H1 (cell line): ENCODE measurements at regions not wholly inside any gene's neighbourhood (a gene's known extent, or its start where the extent isn't known, plus 50 kb on each side); places are given as distances from the start of the nearest gene placed in this dataset.

ENCODE experiments used
- CTCF ChIA-PET: fragments of 300-600 bp; sonication (Branson Sonifier 250); formaldehyde crosslinking; loops from one replicate; lab custom pipeline; 2021; ENCODE audit not compliant: partially characterized antibody; lab: Charles Lee
- POLR2A ChIA-PET: fragments of 300-600 bp; sonication (Branson Sonifier 250); formaldehyde crosslinking; loops from one replicate; lab custom pipeline; 2021; ENCODE audit warnings: inconsistent platforms; ENCODE audit not compliant: partially characterized antibody; lab: Charles Lee
- DNase-seq, 2 experiments: peaks; one replicate each; pipeline versions ENCODE4 v3.0.0 to v3.0.0-alpha.2; 2010 to 2022; ENCODE audit warnings: low spot score in 2 of 2, low read depth in 1 of 2, mixed read lengths in 1 of 2
- FAIRE-seq: peaks from 2 replicates; lab custom pipeline; 2011; peaks lifted over from hg19 to GRCh38; lab: Jason Lieb, UNC
- H2AFZ ChIP-seq: 2 replicates; pipeline ENCODE4 v1.8.1; 2012; ENCODE audit warnings: low read length, inconsistent platforms
- H2AK5ac ChIP-seq: 2 replicates; pipeline ENCODE4 v1.6.1; 2013; ENCODE audit warnings: low read depth, low read length
- H2BK120ac ChIP-seq: replicated peaks from 2 replicates; pipeline ENCODE3; 2013; ENCODE audit warnings: low read depth, low read length, inconsistent platforms
- H2BK12ac ChIP-seq: 2 replicates; pipeline ENCODE4 v1.6.1; 2013; ENCODE audit warnings: low read depth, low read length
- H2BK15ac ChIP-seq: 2 replicates; pipeline ENCODE4 v1.6.1; 2013; ENCODE audit warnings: low read length
- H2BK20ac ChIP-seq: 2 replicates; pipeline ENCODE4 v1.6.1; 2013; ENCODE audit warnings: low read length
- H2BK5ac ChIP-seq: 2 replicates; pipeline ENCODE4 v1.6.1; 2013; ENCODE audit warnings: low read depth, low read length
- H3K14ac ChIP-seq: 2 replicates; pipeline ENCODE4 v1.6.1; 2013; ENCODE audit warnings: inconsistent platforms; ENCODE audit not compliant: insufficient read length
- H3K18ac ChIP-seq: 2 replicates; pipeline ENCODE4 v1.6.1; 2013; ENCODE audit warnings: low read length; ENCODE audit errors: extremely low read depth
- H3K23ac ChIP-seq: 2 replicates; pipeline ENCODE4 v1.6.1; 2013; ENCODE audit warnings: inconsistent platforms; ENCODE audit not compliant: insufficient read length
- H3K23me2 ChIP-seq: 2 replicates; pipeline ENCODE4 v1.6.1; 2013; ENCODE audit warnings: low read depth, low read length
- H3K27ac ChIP-seq: 2 replicates; pipeline ENCODE4 v1.6.1; 2011; ENCODE audit warnings: low read depth, low read length, inconsistent platforms
- H3K27me3 ChIP-seq, 4 experiments: replicated peaks in 1 of 4; 1 replicate in 1 of 4; 2 replicates in 3 of 4; pipeline versions ENCODE4 v1.6.1 to v1.8.1; 2011 to 2013; ENCODE audit warnings: low read length in 3 of 4, mild to moderate bottlenecking in 3 of 4, inconsistent platforms in 2 of 4, mixed read lengths in 2 of 4, moderate library complexity in 1 of 4; ENCODE audit not compliant: control insufficient read depth in 3 of 4, insufficient read depth in 3 of 4; ENCODE audit errors: extremely low read depth in 1 of 4
- H3K36me3 ChIP-seq, 4 experiments: 2 replicates each; pipeline versions ENCODE4 v1.6.1 to v1.8.1; 2011 to 2013; ENCODE audit warnings: mild to moderate bottlenecking in 4 of 4, low read length in 3 of 4, moderate library complexity in 2 of 4, control low read depth in 1 of 4, inconsistent platforms in 1 of 4; ENCODE audit not compliant: insufficient read depth in 4 of 4, control insufficient read depth in 2 of 4
- H3K4ac ChIP-seq: replicated peaks from 2 replicates; pipeline ENCODE3; 2013; ENCODE audit warnings: low read length, low read depth, mixed read lengths, inconsistent platforms; ENCODE audit not compliant: insufficient read length
- H3K4me1 ChIP-seq, 4 experiments: replicated peaks in 1 of 4; 1 replicate in 1 of 4; 2 replicates in 3 of 4; pipeline versions ENCODE4 v1.6.1 to v1.8.1; 2011 to 2013; ENCODE audit warnings: low read length in 3 of 4, inconsistent platforms in 2 of 4, mixed read lengths in 1 of 4; ENCODE audit not compliant: insufficient read depth in 4 of 4, control insufficient read depth in 3 of 4
- H3K4me2 ChIP-seq, 2 experiments: 2 replicates each; pipeline versions ENCODE4 v1.6.1 to v1.8.1; 2011 to 2013; ENCODE audit warnings: low read depth in 2 of 2, low read length in 2 of 2, control low read depth in 1 of 2, inconsistent platforms in 1 of 2, mild to moderate bottlenecking in 1 of 2; ENCODE audit not compliant: insufficient read depth in 1 of 2
- H3K4me3 ChIP-seq, 4 experiments: fragments of 200-600, 300-600 bp in 1 of 4; sonication (generic), shearing (Covaris generic), sonication (Bioruptor Twin) in 1 of 4; 2 replicates each; pipeline versions ENCODE4 v1.5.1 to v1.8.1; 2011 to 2016; ENCODE audit warnings: low read length in 4 of 4, low read depth in 3 of 4, control low read depth in 2 of 4, inconsistent platforms in 2 of 4, mild to moderate bottlenecking in 2 of 4, mixed read lengths in 1 of 4, moderate library complexity in 1 of 4; ENCODE audit not compliant: insufficient read depth in 2 of 4; ENCODE audit errors: extremely low read depth in 1 of 4
- H3K56ac ChIP-seq: replicated peaks from 2 replicates; pipeline ENCODE3; 2013; ENCODE audit warnings: low read depth, mild to moderate bottlenecking, mixed read lengths, low read length, inconsistent platforms; ENCODE audit not compliant: insufficient read length
- H3K79me1 ChIP-seq: 2 replicates; pipeline ENCODE4 v1.6.1; 2013; ENCODE audit warnings: low read depth, low read length, control low read depth
- H3K79me2 ChIP-seq, 2 experiments: 2 replicates each; pipeline versions ENCODE4 v1.6.1 to v1.8.1; 2012 to 2013; ENCODE audit warnings: low read length in 2 of 2, mild to moderate bottlenecking in 2 of 2, inconsistent platforms in 1 of 2; ENCODE audit not compliant: insufficient read depth in 2 of 2, control insufficient read depth in 1 of 2
- H3K9ac ChIP-seq, 4 experiments: replicated peaks in 1 of 4; 1 replicate in 1 of 4; 2 replicates in 3 of 4; pipeline versions ENCODE4 v1.6.1 to v1.8.1; 2011 to 2013; ENCODE audit warnings: low read depth in 3 of 4, low read length in 3 of 4, control low read depth in 2 of 4, mild to moderate bottlenecking in 2 of 4, moderate library complexity in 2 of 4, inconsistent platforms in 1 of 4; ENCODE audit errors: extremely low read depth in 1 of 4
- H3K9me3 ChIP-seq, 2 experiments: 2 replicates each; pipeline versions ENCODE4 v1.6.1 to v1.8.1; 2012 to 2013; ENCODE audit warnings: mild to moderate bottlenecking in 2 of 2, moderate library complexity in 2 of 2, control low read depth in 1 of 2, inconsistent platforms in 1 of 2, low read depth in 1 of 2, low read length in 1 of 2, mixed read lengths in 1 of 2; ENCODE audit not compliant: insufficient read depth in 2 of 2
- H4K20me1 ChIP-seq, 2 experiments: replicated peaks in 1 of 2; 2 replicates each; pipeline versions ENCODE3 to v1.8.1; 2011 to 2013; ENCODE audit warnings: inconsistent platforms in 2 of 2, low read length in 2 of 2, mild to moderate bottlenecking in 1 of 2; ENCODE audit not compliant: insufficient read depth in 2 of 2, control insufficient read depth in 1 of 2
- H4K5ac ChIP-seq: 2 replicates; pipeline ENCODE4 v1.6.1; 2013; ENCODE audit warnings: low read length, low read depth, mixed read lengths, inconsistent platforms; ENCODE audit not compliant: insufficient read length
- H4K8ac ChIP-seq: 2 replicates; pipeline ENCODE4 v1.8.0; 2013; ENCODE audit warnings: mild to moderate bottlenecking, moderate library complexity, low read length, inconsistent platforms; ENCODE audit not compliant: insufficient read depth; ENCODE audit errors: extremely low read depth
- H4K91ac ChIP-seq: replicated peaks from 2 replicates; pipeline ENCODE3; 2013; ENCODE audit warnings: low read length, mixed read lengths, inconsistent platforms; ENCODE audit not compliant: insufficient read length
- ASH2L ChIP-seq: fragments of 200-600, 300-600 bp; sonication (generic); IDR thresholded peaks from one replicate; pipeline ENCODE4 v1.7.1; 2017; ENCODE audit warnings: low read length
- BCL11A ChIP-seq, 2 experiments: IDR thresholded peaks; one replicate each; pipeline ENCODE4 v1.6.1; 2011; ENCODE audit warnings: low read depth in 2 of 2, low read length in 2 of 2, mild to moderate bottlenecking in 2 of 2
- CHD1 ChIP-seq: IDR thresholded peaks from 2 replicates; pipeline ENCODE4 v1.6.1; 2012; ENCODE audit warnings: low read depth, low read length, improper control_type of control experiment
- GTF2F1 ChIP-seq: IDR thresholded peaks from 2 replicates; pipeline ENCODE4 v1.6.1; 2012; ENCODE audit warnings: low read depth, low read length, improper control_type of control experiment, borderline replicate concordance
- KDM4A ChIP-seq: IDR thresholded peaks from one replicate; pipeline ENCODE4 v1.7.1; 2012; ENCODE audit warnings: low read depth, mild to moderate bottlenecking, moderate library complexity, low read length, inconsistent platforms; ENCODE audit not compliant: severe bottlenecking
- POU5F1 ChIP-seq: IDR thresholded peaks from 2 replicates; pipeline ENCODE4 v1.6.1; 2011; ENCODE audit warnings: low read depth, mild to moderate bottlenecking, low read length, moderate library complexity
- RFX5 ChIP-seq: IDR thresholded peaks from 2 replicates; pipeline ENCODE4 v1.6.1; 2011; ENCODE audit warnings: low read depth, low read length, improper control_type of control experiment, borderline replicate concordance
- SP1 ChIP-seq: IDR thresholded peaks from 2 replicates; pipeline ENCODE4 v1.6.1; 2011; ENCODE audit warnings: low read depth, low read length
- SP4 ChIP-seq: IDR thresholded peaks from 2 replicates; pipeline ENCODE4 v1.6.1; 2012; ENCODE audit warnings: low read length, inconsistent platforms
- TAF7 ChIP-seq: optimal IDR thresholded peaks from 2 replicates; pipeline ENCODE3; 2011; ENCODE audit warnings: low read depth, mild to moderate bottlenecking, inconsistent platforms, low read length, moderate library complexity, borderline replicate concordance
- TBP ChIP-seq: IDR thresholded peaks from 2 replicates; pipeline ENCODE4 v1.6.1; 2011; ENCODE audit warnings: low read depth, low read length, improper control_type of control experiment
- TCF12 ChIP-seq: IDR thresholded peaks from 2 replicates; pipeline ENCODE4 v1.6.1; 2011; ENCODE audit warnings: low read depth, mild to moderate bottlenecking, low read length
- TEAD4 ChIP-seq: IDR thresholded peaks from 2 replicates; pipeline ENCODE4 v1.6.1; 2012; ENCODE audit warnings: low read depth, low read length, inconsistent platforms, mixed read lengths
- WGBS, 2 experiments: shearing (Covaris generic) in 1 of 2; methylation state at CpG; one replicate each; pipeline versions ENCODE4 v1.1.6 to v1.1.7; 2013 to 2015; ENCODE audit warnings: low lambda C conversion rate in 2 of 2, mixed read lengths in 2 of 2, inconsistent platforms in 1 of 2, low coverage in 1 of 2, missing lambda C conversion rate in 1 of 2; ENCODE audit not compliant: insufficient replicate concordance in 2 of 2, insufficient coverage in 1 of 2, insufficient read length in 1 of 2; ENCODE audit errors: extremely low coverage in 1 of 2, missing lambda C conversion rate in 1 of 2; 5-methylcytosine and 5-hydroxymethylcytosine counted together
- TF ChIP-seq, protein P1 (sequence below): IDR thresholded peaks from 2 replicates; pipeline ENCODE4 v1.6.1; 2012; ENCODE audit warnings: inconsistent platforms

- H3K36me3 ChIP-seq: no peaks in the 10 kb centered on the region
- CTCF ChIA-PET: interaction anchor here (0.7 to 0.8 kb wide), 2 partner anchors 8 to 679 kb away, joined by 3 read pairs; no protein-coding TSS in a partner anchor
- no peak for FAIRE-seq
Observed at GRCh38 chr22:49622241-49623105, 205.2 kb downstream of the BRD1 start.

More at GRCh38 chr22:49622241-49623105, 205.2 kb downstream of the BRD1 start:
- Histone ChIP-seq H2AK5ac (no peak overlapping the region), H4K91ac (no peak overlapping the region), H3K79me1 (no peaks in the 10 kb centered on the region), H3K27me3 (no peaks in the 10 kb centered on the region), H3K79me2 (no peaks in the 10 kb centered on the region), H2BK12ac (no peak overlapping the region), H4K5ac (no peak overlapping the region), H2BK5ac (no peak overlapping the region), H3K14ac (no peak overlapping the region), H3K23ac (no peak overlapping the region), H3K27ac (no peak overlapping the region), H3K56ac (no peak overlapping the region), H3K4me1 (no peaks in the 10 kb centered on the region; a peak in 1 of 7 replicates), H3K4ac (no peak overlapping the region), H3K4me3 (no peak overlapping the region), H3K18ac (no peak overlapping the region), H2BK15ac (no peak overlapping the region), H4K20me1 (no peaks in the 10 kb centered on the region), H3K9ac (no peak overlapping the region), H3K9me3 (no peaks in the 10 kb centered on the region), H3K4me2 (no peak overlapping the region), H2BK20ac (no peak overlapping the region), H3K23me2 (no peaks in the 10 kb centered on the region), H4K8ac (no peak overlapping the region), H2BK120ac (no peak overlapping the region), H2AFZ (no peak overlapping the region)
- 96% methylated on average over 26 of the region's 29 CpGs; no CpG with 5 or more reads in 1 of the 2 experiments for WGBS, 2 experiments
- POLR2A ChIA-PET: no interaction called here
- TF ChIP-seq SP4 (no peak), TCF12 (no peak), TBP (no peak), ASH2L (no peak), POU5F1 (no peak), GTF2F1 (no peak), KDM4A (no peak), BCL11A (IDR thresholded peaks at IDR 0.05; ENCODE audit: low read depth in 2 of 2, low read length in 2 of 2) (no peak), TAF7 (no peak), RFX5 (no peak), SP1 (no peak), CHD1 (no peak), TEAD4 (no peak)
- TF ChIP-seq, protein P1, sequence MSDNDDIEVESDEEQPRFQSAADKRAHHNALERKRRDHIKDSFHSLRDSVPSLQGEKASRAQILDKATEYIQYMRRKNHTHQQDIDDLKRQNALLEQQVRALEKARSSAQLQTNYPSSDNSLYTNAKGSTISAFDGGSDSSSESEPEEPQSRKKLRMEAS: no peak
- DNase-seq: no peak
